ENCODE measurements at regions not wholly inside any gene's neighbourhood (a gene's known extent, or its start where the extent isn't known, plus 50 kb on each side); places are given as distances from the start of the nearest gene placed in this dataset.

- no peaks in the 10 kb centered on the region for H3K27me3 ChIP-seq
- intact Hi-C loops (cut with DNase I), result no loop called here
- peak; percentile 73 for DNase-seq
- H3K4me1 ChIP-seq, result peaks cover 0 to 15% (median 11%) of the 10 kb centered on the region in 4 donors
- no peaks in the 10 kb centered on the region for H3K36me3 ChIP-seq
- H3K4me3 ChIP-seq, result no peak overlapping the region
- 68 to 71% methylated on average over 2 of the region's 2 CpGs for WGBS, 2 donors
- no peak for TF ChIP-seq CTCF (IDR thresholded peaks at IDR 0.05)
- TF ChIP-seq POLR2AphosphoS5 (IDR thresholded peaks at IDR 0.05), result peak; percentile 28 to 79 (median 63)
- TF ChIP-seq POLR2A (IDR thresholded peaks at IDR 0.05), result no peak
- peak in 1 of 4 donors; percentile 32 for TF ChIP-seq EP300 (IDR thresholded peaks at IDR 0.05)
- no peak overlapping the region for H3K27ac ChIP-seq
- peaks cover 0 to 3% (median 0%) of the 10 kb centered on the region in 4 donors for H3K9me3 ChIP-seq
These were observed 1151.9 kb upstream of the GOT2 start for GRCh38 chr16:59886021-59886420.

GRCh38 chr16:59881376-59881775 is 1147.3 kb upstream of the GOT2 start:
- WGBS, 2 donors, result 62 to 75% methylated on average over 3 of the region's 3 CpGs
- no peaks in the 10 kb centered on the region for H3K36me3 ChIP-seq
- peaks cover 0 to 10% (median 6%) of the 10 kb centered on the region in 4 donors for H3K4me1 ChIP-seq
- no peak overlapping the region for H3K4me3 ChIP-seq
- H3K27me3 ChIP-seq, result no peaks in the 10 kb centered on the region
- TF ChIP-seq CTCF (IDR thresholded peaks at IDR 0.05) (no peak), EP300 (IDR thresholded peaks at IDR 0.05) (no peak)
- H3K27ac ChIP-seq, result no peak overlapping the region
- intact Hi-C loops (cut with DNase I), result no loop called here
- no peak for DNase-seq
- H3K9me3 ChIP-seq, result peaks cover 0 to 3% (median 0%) of the 10 kb centered on the region in 4 donors

GRCh38 chr16:59880611-59881010 is 1146.5 kb upstream of the GOT2 start:
- Histone ChIP-seq H3K4me3 (no peak overlapping the region), H3K27me3 (no peaks in the 10 kb centered on the region), H3K9me3 (peaks cover 0 to 3% (median 0%) of the 10 kb centered on the region in 4 donors), H3K36me3 (no peaks in the 10 kb centered on the region), H3K4me1 (peaks cover 0 to 2% (median under 1%) of the 10 kb centered on the region in 4 donors), H3K27ac (no peak overlapping the region)
- intact Hi-C loops (cut with DNase I), result no loop called here
- TF ChIP-seq POLR2AphosphoS5 (IDR thresholded peaks at IDR 0.05) (no peak), EP300 (IDR thresholded peaks at IDR 0.05) (no peak), POLR2A (IDR thresholded peaks at IDR 0.05) (no peak), CTCF (IDR thresholded peaks at IDR 0.05) (no peak)
- WGBS, 2 donors, result 28 to 68% methylated on average over 1 of the region's 1 CpG
- no peak for DNase-seq

- 88 to 95% methylated on average over 7 of the region's 7 CpGs for WGBS, 2 donors
- intact Hi-C loops (cut with DNase I), result no loop called here
These were observed 1144.9 kb upstream of the GOT2 start for GRCh38 chr16:59878999-59879398.

More at GRCh38 chr16:59878999-59879398, 1144.9 kb upstream of the GOT2 start:
- Histone ChIP-seq H3K27me3 (no peaks in the 10 kb centered on the region), H3K4me1 (no peaks in the 10 kb centered on the region), H3K4me3 (no peak overlapping the region), H3K9me3 (peaks cover 0 to 3% (median 0%) of the 10 kb centered on the region in 4 donors), H3K36me3 (no peaks in the 10 kb centered on the region), H3K27ac (no peak overlapping the region)
- TF ChIP-seq POLR2A (IDR thresholded peaks at IDR 0.05) (no peak), EP300 (IDR thresholded peaks at IDR 0.05) (no peak), CTCF (IDR thresholded peaks at IDR 0.05) (no peak), POLR2AphosphoS5 (IDR thresholded peaks at IDR 0.05) (no peak)
- no peak for DNase-seq
